Peyer's patch (tissue), 4 donors: ENCODE measurements at regions not wholly inside any gene's neighbourhood (a gene's known extent, or its start where the extent isn't known, plus 50 kb on each side); places are given as distances from the start of the nearest gene placed in this dataset.

Source experiments
- CTCF ChIP-seq, 6 experiments: fragments of 450-650 bp in 4 of 6; fragments of 200-600 bp in 2 of 6; sonication (generic) in 1 of 6; IDR thresholded peaks; one replicate each; pipeline ENCODE4 v1.5.1; 2017 to 2019; ENCODE audit warnings: antibody characterized with exemption in 6 of 6, mild to moderate bottlenecking in 3 of 6, moderate library complexity in 1 of 6
- POLR2A ChIP-seq, 2 donors: fragments of 450-650 bp; IDR thresholded peaks; one replicate each; pipeline ENCODE4 v1.5.1; 2017; ENCODE audit warnings: antibody characterized with exemption in 2 of 2, mild to moderate bottlenecking in 2 of 2, moderate library complexity in 2 of 2

- no peak for TF ChIP-seq CTCF (IDR thresholded peaks at IDR 0.05)
- TF ChIP-seq POLR2A (IDR thresholded peaks at IDR 0.05) = no peak
These were observed 458.6 kb downstream of the EIPR1 start for GRCh38 chr2:2919026-2919425.
